ENCODE measurements at regions not wholly inside any gene's neighbourhood (a gene's known extent, or its start where the extent isn't known, plus 50 kb on each side); places are given as distances from the start of the nearest gene placed in this dataset.
"Not testable (repeated sequence)": the region's sequence is repeated elsewhere in the genome, so short reads cannot be mapped to it uniquely, and the experiment has no call there.

GRCh38 chr6:96700915-96701314, 136.4 kb downstream of the GPR63 start:
- H3K4me1 ChIP-seq (ENCODE audit: insufficient read depth, low read length, poor library complexity, severe bottlenecking) = no peaks in the 10 kb centered on the region
- no TSS peak for BruUV-seq (replicated peaks)
- H3K4me3 ChIP-seq (ENCODE audit: low read depth, low read length, poor library complexity, severe bottlenecking) = no peak overlapping the region
- TF ChIP-seq CTCF (conservative IDR thresholded peaks at IDR 0.05; ENCODE audit: low read length) (no peak), EZH2phosphoT487 (IDR thresholded peaks at IDR 0.05; ENCODE audit: borderline replicate concordance, low read depth, low read length) (no peak)
- no peak overlapping the region for H3K4me2 ChIP-seq (ENCODE audit: low read length)
- intact Hi-C loops (cut with micrococcal nuclease; ENCODE audit: unreplicated experiment) = no loop called here
- ChIA-PET CTCF (ENCODE audit: unreplicated experiment) (no interaction called here), POLR2A (no interaction called here)
- no peaks in the 10 kb centered on the region for H3K9me3 ChIP-seq (ENCODE audit: low read length)
- H4K20me1 ChIP-seq (ENCODE audit: insufficient read depth, low read length) = no peaks in the 10 kb centered on the region
- no peaks in the 10 kb centered on the region for H3K9me2 ChIP-seq (ENCODE audit: insufficient read depth, low read length)
- H3K79me2 ChIP-seq (ENCODE audit: insufficient read depth, low read depth, low read length) = no peaks in the 10 kb centered on the region
- no peak overlapping the region for H2AFZ ChIP-seq (ENCODE audit: low read length)
- no peak overlapping the region for H3K27ac ChIP-seq (ENCODE audit: low read depth, low read length, poor library complexity, severe bottlenecking)
- DNase-seq (ENCODE audit: low spot score) = no peak
- no peaks in the 10 kb centered on the region for H3K36me3 ChIP-seq (ENCODE audit: insufficient read depth, low read length)

GRCh38 chr6:96694429-96694828, 131.5 kb downstream of the FHL5 start:
- peak; percentile 11 for DNase-seq (ENCODE audit: low spot score)
- POLR2A ChIA-PET = interaction anchor here (0.7 kb wide), 3 partner anchors 30 to 364 kb away, joined by 3 to 5 read pairs (median 3); partner anchors contain the start of gene NDUFAF4

GRCh38 chr6:96687121-96687520, 124.2 kb downstream of the FHL5 start:
- TF ChIP-seq EZH2phosphoT487 (IDR thresholded peaks at IDR 0.05; ENCODE audit: borderline replicate concordance, low read depth, low read length) = no peak
- no peak for TF ChIP-seq CTCF (conservative IDR thresholded peaks at IDR 0.05; ENCODE audit: low read length)
- Histone ChIP-seq H3K4me3 (ENCODE audit: low read depth, low read length, poor library complexity, severe bottlenecking) (no peak overlapping the region), H3K27ac (ENCODE audit: low read depth, low read length, poor library complexity, severe bottlenecking) (no peak overlapping the region), H4K20me1 (ENCODE audit: insufficient read depth, low read length) (no peaks in the 10 kb centered on the region), H3K9me3 (ENCODE audit: low read length) (no peaks in the 10 kb centered on the region), H2AFZ (ENCODE audit: low read length) (no peak overlapping the region), H3K79me2 (ENCODE audit: insufficient read depth, low read depth, low read length) (no peaks in the 10 kb centered on the region), H3K4me1 (ENCODE audit: insufficient read depth, low read length, poor library complexity, severe bottlenecking) (no peaks in the 10 kb centered on the region), H3K4me2 (ENCODE audit: low read length) (no peak overlapping the region), H3K9me2 (ENCODE audit: insufficient read depth, low read length) (no peaks in the 10 kb centered on the region), H3K36me3 (ENCODE audit: insufficient read depth, low read length) (no peaks in the 10 kb centered on the region)
- POLR2A ChIA-PET = interaction anchor here (1.3 kb wide), 1 partner anchor 9 kb away, joined by 5 read pairs; no protein-coding TSS in a partner anchor
- DNase-seq (ENCODE audit: low spot score) = no peak
- CTCF ChIA-PET (ENCODE audit: unreplicated experiment) = no interaction called here
- BruUV-seq (replicated peaks) = no TSS peak
- intact Hi-C loops (cut with micrococcal nuclease; ENCODE audit: unreplicated experiment) = no loop called here

More at GRCh38 chr6:96694429-96694828, 131.5 kb downstream of the FHL5 start:
- CTCF ChIA-PET (ENCODE audit: unreplicated experiment); H3K79me2 ChIP-seq (ENCODE audit: insufficient read depth, low read depth, low read length); H3K4me1 ChIP-seq (ENCODE audit: insufficient read depth, low read length, poor library complexity, severe bottlenecking); H3K9me2 ChIP-seq (ENCODE audit: insufficient read depth, low read length); H3K36me3 ChIP-seq (ENCODE audit: insufficient read depth, low read length); H3K9me3 ChIP-seq (ENCODE audit: low read length); H4K20me1 ChIP-seq (ENCODE audit: insufficient read depth, low read length); H3K27ac ChIP-seq (ENCODE audit: low read depth, low read length, poor library complexity, severe bottlenecking); BruUV-seq (replicated peaks); H3K4me3 ChIP-seq (ENCODE audit: low read depth, low read length, poor library complexity, severe bottlenecking): not testable (repeated sequence)
- intact Hi-C loops (cut with micrococcal nuclease; ENCODE audit: unreplicated experiment) = loop anchor here (5.0 kb wide), 1 partner anchor 152 kb away; no protein-coding TSS in a partner anchor
- Histone ChIP-seq H3K4me2 (ENCODE audit: low read length) (peak overlapping the region; percentile 34; the same call in 1 of the 2 replicates), H2AFZ (ENCODE audit: low read length) (0 out of 2 replicates have a peak overlapping the region, but pooled peaks have one; percentile 18)

Data from OCI-LY7 (cell line).